Hepatocyte (in vitro differentiated cells): ENCODE measurements at regions not wholly inside any gene's neighbourhood (a gene's known extent, or its start where the extent isn't known, plus 50 kb on each side); places are given as distances from the start of the nearest gene placed in this dataset.

Experiments
- DNase-seq: peaks from one replicate; pipeline ENCODE4 v3.0.0-alpha.2; 2016; ENCODE audit warnings: low spot score
- H2AFZ ChIP-seq: fragments of 200-600 bp; sonication (generic); 2 replicates; pipeline ENCODE4 v1.6.0; 2016; ENCODE audit warnings: antibody characterized with exemption, mild to moderate bottlenecking
- H3K27ac ChIP-seq: fragments of 200-600 bp; sonication (generic); 2 replicates; pipeline ENCODE4 v1.5.1; 2016; ENCODE audit warnings: mild to moderate bottlenecking
- H3K27me3 ChIP-seq: fragments of 200-600 bp; sonication (generic); 2 replicates; pipeline ENCODE4 v1.6.1; 2016
- H3K36me3 ChIP-seq: fragments of 200-600 bp; sonication (generic); replicated peaks from 2 replicates; pipeline ENCODE4 v1.5.1; 2016; ENCODE audit warnings: low read depth; ENCODE audit not compliant: insufficient read depth
- H3K4me1 ChIP-seq: fragments of 200-600 bp; sonication (generic); 2 replicates; pipeline ENCODE4 v1.5.1; 2016; ENCODE audit warnings: mild to moderate bottlenecking, moderate library complexity; ENCODE audit not compliant: insufficient read depth
- H3K4me2 ChIP-seq: fragments of 200-600 bp; sonication (generic); 2 replicates; pipeline ENCODE4 v1.6.0; 2016
- H3K4me3 ChIP-seq: fragments of 200-600 bp; sonication (generic); 2 replicates; pipeline ENCODE4 v1.5.1; 2016; ENCODE audit warnings: mild to moderate bottlenecking
- H3K79me2 ChIP-seq: fragments of 200-600 bp; sonication (generic); 2 replicates; pipeline ENCODE4 v1.6.0; 2017; ENCODE audit warnings: mild to moderate bottlenecking
- H3K9me2 ChIP-seq: fragments of 200-600 bp; sonication (generic); replicated peaks from 2 replicates; pipeline ENCODE4 v1.6.0; 2017; ENCODE audit warnings: mild to moderate bottlenecking; ENCODE audit not compliant: insufficient read depth
- H3K9me3 ChIP-seq: fragments of 200-600 bp; sonication (generic); 2 replicates; pipeline ENCODE4 v1.5.1; 2016; ENCODE audit warnings: low read depth, mild to moderate bottlenecking
- H4K20me1 ChIP-seq: fragments of 200-600 bp; sonication (generic); 2 replicates; pipeline ENCODE4 v1.6.0; 2016; ENCODE audit warnings: mild to moderate bottlenecking; ENCODE audit not compliant: insufficient read depth, poor library complexity, severe bottlenecking
- CTCF ChIP-seq: fragments of 200-600 bp; sonication (generic); IDR thresholded peaks from 2 replicates; pipeline ENCODE4 v1.5.1; 2016; ENCODE audit warnings: antibody characterized with exemption, mild to moderate bottlenecking; ENCODE audit not compliant: poor library complexity
- EZH2 ChIP-seq: fragments of 200-600 bp; sonication (generic); IDR thresholded peaks from 2 replicates; pipeline ENCODE4 v1.6.1; 2016; ENCODE audit warnings: antibody characterized with exemption, mild to moderate bottlenecking, borderline replicate concordance
- EZH2phosphoT487 ChIP-seq: fragments of 200-600 bp; sonication (generic); IDR thresholded peaks from one replicate; pipeline ENCODE4 v1.6.1; 2018; ENCODE audit warnings: antibody characterized with exemption, mild to moderate bottlenecking, low read depth, moderate library complexity; ENCODE audit not compliant: unreplicated experiment, severe bottlenecking
- WGBS: methylation state at CpG from one replicate; pipeline ENCODE4 v1.1.6; 2016; ENCODE audit warnings: low lambda C conversion rate; ENCODE audit errors: missing lambda C conversion rate; 5-methylcytosine and 5-hydroxymethylcytosine counted together

GRCh38 chr3:181379278-181379677 lies 332.4 kb upstream of the SOX2 start:
- Histone ChIP-seq H3K4me3 (no peak overlapping the region), H3K36me3 (no peaks in the 10 kb centered on the region), H4K20me1 (no peaks in the 10 kb centered on the region), H3K79me2 (no peaks in the 10 kb centered on the region), H3K9me3 (no peaks in the 10 kb centered on the region), H3K4me1 (no peaks in the 10 kb centered on the region), H3K9me2 (no peaks in the 10 kb centered on the region), H3K27me3 (no peaks in the 10 kb centered on the region), H2AFZ (no peak overlapping the region), H3K27ac (no peak overlapping the region), H3K4me2 (no peak overlapping the region)
- no peak for DNase-seq
- 87% methylated on average over 5 of the region's 5 CpGs for whole genome bisulfite sequencing
- TF ChIP-seq EZH2phosphoT487 (no peak), EZH2 (no peak)

- Histone ChIP-seq H3K27ac (no peak overlapping the region), H3K36me3 (no peaks in the 10 kb centered on the region), H3K4me3 (no peak overlapping the region), H4K20me1 (no peaks in the 10 kb centered on the region), H3K9me2 (no peaks in the 10 kb centered on the region), H3K27me3 (no peaks in the 10 kb centered on the region), H3K9me3 (no peaks in the 10 kb centered on the region), H3K4me1 (no peaks in the 10 kb centered on the region), H2AFZ (no peak overlapping the region), H3K79me2 (no peaks in the 10 kb centered on the region), H3K4me2 (no peak overlapping the region)
- no peak for DNase-seq
- WGBS: 32% methylated on average over 3 of the region's 3 CpGs
- TF ChIP-seq CTCF (no peak), EZH2phosphoT487 (no peak), EZH2 (no peak)
Observed at GRCh38 chr3:181369637-181370036, 342.1 kb upstream of the SOX2 start.

GRCh38 chr3:181363231-181363630 lies 348.5 kb upstream of the SOX2 start:
- no peaks in the 10 kb centered on the region for H3K79me2 ChIP-seq
- H3K27ac ChIP-seq: no peak overlapping the region

GRCh38 chr3:181362378-181362777 lies 349.3 kb upstream of the SOX2 start:
- Histone ChIP-seq H3K79me2 (no peaks in the 10 kb centered on the region), H3K9me3 (no peaks in the 10 kb centered on the region), H3K4me3 (no peak overlapping the region), H3K27me3 (no peaks in the 10 kb centered on the region), H3K36me3 (no peaks in the 10 kb centered on the region), H3K27ac (no peak overlapping the region), H4K20me1 (no peaks in the 10 kb centered on the region), H3K9me2 (no peaks in the 10 kb centered on the region), H3K4me1 (no peaks in the 10 kb centered on the region), H3K4me2 (no peak overlapping the region), H2AFZ (no peak overlapping the region)
- TF ChIP-seq EZH2phosphoT487 (no peak), EZH2 (no peak), CTCF (no peak)
- DNase-seq: no peak

More at GRCh38 chr3:181363231-181363630, 348.5 kb upstream of the SOX2 start:
- Histone ChIP-seq H3K9me3 (no peaks in the 10 kb centered on the region), H3K4me3 (no peak overlapping the region), H2AFZ (no peak overlapping the region), H3K4me1 (no peaks in the 10 kb centered on the region), H3K36me3 (no peaks in the 10 kb centered on the region), H3K27me3 (no peaks in the 10 kb centered on the region), H3K9me2 (no peaks in the 10 kb centered on the region), H3K4me2 (no peak overlapping the region), H4K20me1 (no peaks in the 10 kb centered on the region)
- TF ChIP-seq CTCF: no peak
- no peak for TF ChIP-seq EZH2phosphoT487
- TF ChIP-seq EZH2: no peak
- DNase-seq: no peak
- 35% methylated on average over 1 of the region's 1 CpG for WGBS
